ENCODE measurements at regions not wholly inside any gene's neighbourhood (a gene's known extent, or its start where the extent isn't known, plus 50 kb on each side); places are given as distances from the start of the nearest gene placed in this dataset.

- DNase-seq, result no peak
Observed at GRCh38 chr3:111359261-111360030, 182.6 kb upstream of the CD96 start.

- DNase-seq, result no peak
Observed at GRCh38 chr3:111362381-111363009, 179.5 kb upstream of the CD96 start.

GRCh38 chr3:111366515-111366914 lies 175.5 kb upstream of the CD96 start:
- DNase-seq, result no peak

DNA sequence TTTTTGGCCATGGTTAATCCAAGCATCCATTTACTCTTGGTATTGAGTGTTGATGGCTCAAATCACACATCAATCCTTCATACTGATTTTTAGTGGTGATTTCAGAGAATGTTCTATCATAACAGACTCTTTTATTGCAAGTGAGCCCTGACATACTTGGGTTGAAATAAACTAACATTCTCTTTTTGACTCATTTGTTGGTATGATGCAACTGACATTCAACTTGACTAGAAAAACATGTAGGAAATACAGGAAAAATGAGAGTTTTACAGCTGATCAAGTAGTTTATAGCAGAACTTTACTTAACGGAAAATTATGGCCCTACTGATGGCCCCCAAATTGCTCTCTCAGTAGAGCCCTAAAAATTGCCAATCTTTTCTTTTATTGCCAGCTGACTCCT lies 173.9 kb upstream of the CD96 start:
- no peak for DNase-seq

DNA sequence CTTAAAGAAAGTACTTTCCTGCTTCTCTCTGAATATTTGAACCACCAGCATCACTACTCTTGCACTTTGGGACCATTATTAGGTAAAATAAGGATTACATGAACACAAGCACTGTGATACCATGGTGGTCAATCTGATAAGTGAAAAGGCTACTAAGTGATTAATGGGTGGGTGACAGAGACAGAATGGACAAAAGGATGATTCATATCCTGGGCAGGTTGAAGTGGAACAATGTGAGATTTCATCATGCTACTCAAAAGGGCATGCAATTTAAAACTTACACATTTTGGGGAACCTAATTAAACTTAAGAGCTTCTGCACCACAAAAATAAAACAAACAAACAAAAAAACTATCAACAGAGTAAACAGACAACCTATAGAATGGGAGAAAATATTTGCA lies 172.0 kb upstream of the CD96 start:
- DNase-seq, result no peak

DNA sequence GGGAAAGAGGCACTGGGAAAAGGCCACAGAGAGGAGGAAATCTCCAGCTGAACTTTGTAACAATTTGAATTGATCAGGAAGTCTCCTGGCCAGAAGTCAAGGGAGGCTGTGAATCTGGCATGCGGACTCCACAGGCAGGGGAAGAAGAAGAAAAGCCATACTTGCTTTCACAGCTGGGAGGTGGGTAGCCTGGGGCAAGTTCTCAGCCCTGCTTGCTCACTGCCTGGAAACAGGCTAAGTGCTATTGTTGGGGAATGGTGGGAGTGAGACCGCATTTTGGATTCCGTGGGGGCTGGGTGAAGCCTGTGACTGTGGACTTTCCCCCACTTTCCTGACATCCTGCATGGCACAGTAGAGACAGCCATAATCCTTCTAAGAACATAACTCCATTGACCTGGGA lies 168.8 kb upstream of the CD96 start:
- no peak for DNase-seq

DNA sequence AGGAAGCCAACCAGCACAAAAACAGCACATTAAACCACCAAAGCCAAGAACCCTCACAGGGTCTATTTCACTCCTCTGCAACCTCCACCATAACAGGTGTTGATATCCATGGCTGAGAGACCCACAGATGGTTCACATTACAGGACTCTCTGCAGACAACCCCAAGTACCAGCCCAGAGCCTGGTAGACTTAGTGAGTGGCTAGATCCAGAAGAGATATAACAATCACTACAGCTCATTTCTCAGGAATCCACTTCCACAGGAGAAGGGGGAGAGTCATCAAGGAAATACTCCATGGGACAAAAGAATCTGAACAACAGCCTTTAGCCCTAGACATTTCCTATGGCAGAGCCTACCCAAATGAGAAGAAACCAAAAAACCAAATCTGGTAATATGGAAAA lies 168.1 kb upstream of the CD96 start:
- no peak for DNase-seq

DNA sequence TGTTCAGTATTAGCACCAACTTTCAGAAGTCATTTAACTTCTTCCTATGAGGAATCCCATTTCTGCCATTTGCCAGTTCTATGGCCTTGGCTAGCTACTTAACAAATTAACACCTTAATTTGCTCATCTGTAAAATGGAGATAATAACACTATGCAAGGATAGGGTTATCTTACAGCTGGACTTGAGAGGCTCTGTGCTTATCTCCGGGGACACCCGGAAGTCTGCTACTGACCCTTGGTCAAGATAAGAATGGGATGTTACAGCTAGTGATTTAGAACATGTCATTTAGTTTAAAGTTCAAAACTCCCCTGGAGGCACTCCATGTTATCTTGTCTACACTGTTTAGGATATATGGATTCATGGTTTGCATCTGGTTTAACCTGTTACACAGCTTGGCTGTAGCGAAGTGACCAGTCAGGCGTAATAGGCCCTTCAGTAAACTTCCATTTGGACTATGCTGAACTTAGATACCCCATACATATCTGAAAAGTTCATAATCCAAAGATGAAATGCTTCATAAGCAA lies 156.0 kb upstream of the CD96 start:
- DNase-seq, result no peak

DNA sequence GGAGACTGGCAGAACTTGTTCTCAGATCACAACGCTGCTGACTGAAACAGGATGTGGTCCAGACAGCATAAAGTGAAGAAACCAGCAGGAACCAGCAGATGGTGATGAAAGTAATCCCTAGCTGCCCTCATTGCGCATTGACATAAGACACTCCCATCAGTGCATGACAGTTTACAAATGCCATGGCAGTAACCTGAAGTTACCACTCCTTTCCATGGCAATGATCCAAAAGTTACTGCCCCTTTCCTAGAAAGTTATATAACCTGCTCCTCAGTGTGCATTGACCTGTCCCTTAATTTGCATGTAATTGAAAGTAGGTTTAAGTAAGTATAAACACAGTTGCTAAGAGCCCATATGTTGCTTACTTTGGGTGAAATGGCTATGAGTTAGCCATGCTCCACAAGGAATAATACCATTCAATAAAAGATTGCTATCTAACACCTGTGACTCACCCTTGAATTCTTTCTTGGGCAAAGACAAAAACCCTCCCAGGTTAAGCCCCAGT lies 149.1 kb upstream of the CD96 start:
- peak; percentile 5 for DNase-seq

- no peak for DNase-seq
Observed at GRCh38 chr3:111412656-111413055, 129.3 kb upstream of the CD96 start.

DNA sequence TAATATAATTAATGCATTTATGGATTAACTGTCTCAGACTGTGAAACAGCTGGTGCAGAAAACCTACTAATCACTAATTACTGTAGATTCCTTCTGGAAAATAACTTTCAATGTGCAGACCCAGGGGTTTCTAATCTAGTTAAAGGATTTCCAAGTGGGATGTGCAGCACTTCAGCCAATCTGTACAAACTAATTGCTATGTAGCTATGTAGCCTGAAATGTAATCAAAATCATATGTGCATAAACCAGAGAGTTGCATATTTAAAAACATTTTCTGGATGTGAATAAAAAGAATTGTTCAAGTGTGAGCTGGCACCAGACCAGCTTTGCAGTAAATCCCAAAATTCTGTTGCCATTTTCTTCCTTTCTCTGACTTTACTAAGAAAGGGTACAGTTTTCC lies 127.5 kb upstream of the CD96 start:
- DNase-seq, result no peak

GRCh38 chr3:111415018-111415417 lies 127.0 kb upstream of the CD96 start:
- DNase-seq, result no peak

- no peak for DNase-seq
Observed at GRCh38 chr3:111418391-111418790, 123.6 kb upstream of the CD96 start.

GRCh38 chr3:111428301-111428700 lies 113.7 kb upstream of the CD96 start:
- DNase-seq, result no peak

DNA sequence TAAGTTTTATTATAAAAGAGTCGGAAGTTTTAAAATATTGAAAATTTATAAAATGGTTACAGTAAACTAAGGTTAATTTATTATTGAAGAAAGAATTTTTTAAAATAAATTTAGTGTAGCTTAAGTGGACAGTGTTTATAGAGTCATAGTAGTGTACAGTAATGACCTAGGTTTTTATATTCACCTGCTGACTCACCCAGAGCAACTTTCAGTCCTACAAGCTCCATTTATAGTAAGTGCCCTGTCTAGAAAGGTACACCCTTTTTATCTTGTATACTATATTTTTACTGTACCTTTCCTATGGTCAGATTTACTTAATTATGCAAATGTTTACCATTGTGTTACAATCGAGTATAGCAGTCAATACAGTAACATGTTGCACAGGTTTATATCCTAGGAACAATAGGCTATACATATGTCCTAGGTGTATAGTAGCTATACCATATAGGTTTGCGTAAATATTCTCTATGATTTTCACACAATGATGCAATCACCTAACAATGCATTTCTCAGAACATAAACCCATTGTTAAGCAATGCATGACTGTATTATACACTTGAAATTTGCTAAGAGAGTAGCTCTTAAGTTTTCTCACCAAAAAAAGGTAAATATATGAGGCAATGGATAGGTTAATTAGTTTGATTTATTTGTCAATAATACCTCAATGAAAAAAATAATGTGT lies 106.9 kb upstream of the CD96 start:
- no peak for DNase-seq

GRCh38 chr3:111438283-111438682 lies 103.7 kb upstream of the CD96 start:
- DNase-seq, result no peak

GRCh38 chr3:111454551-111454950 lies 87.4 kb upstream of the CD96 start:
- DNase-seq, result no peak

GRCh38 chr3:111465081-111465670 lies 76.8 kb upstream of the CD96 start:
- DNase-seq, result no peak

DNA sequence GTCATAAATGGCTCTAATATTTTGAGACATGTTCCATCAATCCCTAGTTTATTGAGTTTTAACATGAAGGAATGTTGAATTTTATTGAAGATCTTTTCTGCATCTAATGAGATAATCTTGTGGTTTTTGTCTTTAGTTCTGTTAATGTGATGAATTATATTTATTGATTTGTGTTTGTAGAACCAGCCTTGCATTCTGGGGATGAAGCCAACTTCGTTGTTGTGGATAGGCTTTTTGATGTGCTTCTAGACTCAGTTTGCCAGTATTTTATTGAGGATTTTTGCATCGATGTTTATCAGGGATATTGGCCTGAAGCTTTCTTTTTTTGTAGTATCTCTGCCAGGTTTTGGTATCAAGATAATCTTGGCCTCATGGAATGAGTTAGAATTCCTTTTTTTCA lies 72.0 kb upstream of the CD96 start:
- DNase-seq, result no peak

- no peak for DNase-seq
Observed at GRCh38 chr3:111471831-111472230, 70.2 kb upstream of the CD96 start.

GRCh38 chr3:111472556-111472955 lies 69.4 kb upstream of the CD96 start:
- DNase-seq, result no peak

GRCh38 chr3:111473550-111473949 lies 68.4 kb upstream of the CD96 start:
- DNase-seq, result no peak

GRCh38 chr3:111476701-111477100 lies 65.3 kb upstream of the CD96 start:
- no peak for DNase-seq
